PC-3 (cell line): ENCODE measurements at regions not wholly inside any gene's neighbourhood (a gene's known extent, or its start where the extent isn't known, plus 50 kb on each side); places are given as distances from the start of the nearest gene placed in this dataset.

Experiments
- ATAC-seq: fragments of 200-7000 bp; cut with Tn5 transposase; 2 replicates; pipeline ENCODE4 v1.9.1; 2020; ENCODE audit warnings: mild to moderate bottlenecking, moderate library complexity
- BruUV-seq: library from RNA; stranded (reverse); fragments of 400-500 nt; replicated peaks from 2 replicates; lab custom pipeline; 2021; lab: Mats Ljungman, UMichigan
- CTCF ChIA-PET: fragments of 300-600 bp; sonication (Branson Sonifier 250); formaldehyde crosslinking; loops from one replicate; lab custom pipeline; 2022; ENCODE audit warnings: antibody characterized with exemption; lab: Charles Lee
- POLR2A ChIA-PET: fragments of 300-600 bp; sonication (Branson Sonifier 250); formaldehyde crosslinking; loops from one replicate; lab custom pipeline; 2022; ENCODE audit warnings: antibody characterized with exemption; ENCODE audit not compliant: unreplicated experiment; lab: Charles Lee
- DNase-seq: peaks from one replicate; pipeline ENCODE4 v3.0.0-alpha.2; 2015
- H2AFZ ChIP-seq: fragments of 300-600 bp; sonication (generic); 2 replicates; pipeline ENCODE4 v1.6.0; 2016; ENCODE audit warnings: antibody characterized with exemption, low read length
- H3F3A ChIP-seq: fragments of 300-600 bp; sonication (generic); one replicate; pipeline ENCODE4 v1.6.0; 2017; ENCODE audit warnings: antibody characterized with exemption, low read length, control low read depth, mild to moderate bottlenecking; ENCODE audit not compliant: unreplicated experiment
- H3K27ac ChIP-seq: fragments of 300-600 bp; sonication (generic); 2 replicates; pipeline ENCODE4 v1.5.1; 2016; ENCODE audit warnings: mild to moderate bottlenecking, low read length
- H3K27me3 ChIP-seq: fragments of 300-600 bp; sonication (generic); 2 replicates; pipeline ENCODE4 v1.6.1; 2016; ENCODE audit warnings: low read length, mixed read lengths
- H3K36me3 ChIP-seq: fragments of 300-600 bp; sonication (generic); 2 replicates; pipeline ENCODE4 v1.6.1; 2016; ENCODE audit warnings: low read depth, mixed run types, low read length, mixed read lengths
- H3K4me1 ChIP-seq: fragments of 300-600 bp; sonication (generic); 2 replicates; pipeline ENCODE4 v1.5.1; 2016; ENCODE audit warnings: low read length; ENCODE audit not compliant: insufficient read depth
- H3K4me2 ChIP-seq: fragments of 300-600 bp; sonication (generic); 2 replicates; pipeline ENCODE4 v1.6.0; 2016; ENCODE audit warnings: low read length
- H3K4me3 ChIP-seq: fragments of 300-600 bp; sonication (generic); 2 replicates; pipeline ENCODE4 v1.5.1; 2016; ENCODE audit warnings: mild to moderate bottlenecking, low read length, mixed read lengths
- H3K79me2 ChIP-seq: fragments of 300-600 bp; sonication (generic); 2 replicates; pipeline ENCODE4 v1.6.1; 2017; ENCODE audit warnings: low read length, mixed read lengths
- H3K9ac ChIP-seq: fragments of 300-600 bp; sonication (generic); 2 replicates; pipeline ENCODE4 v1.6.0; 2016; ENCODE audit warnings: mild to moderate bottlenecking, low read length
- H3K9me2 ChIP-seq: fragments of 300-600 bp; sonication (generic); replicated peaks from 2 replicates; pipeline ENCODE4 v1.6.1; 2016; ENCODE audit warnings: mixed run types, low read length, mixed read lengths
- H3K9me3 ChIP-seq: fragments of 300-600 bp; sonication (generic); 2 replicates; pipeline ENCODE4 v1.6.1; 2016; ENCODE audit warnings: low read length, mixed read lengths
- H4K20me1 ChIP-seq: fragments of 300-600 bp; sonication (generic); 2 replicates; pipeline ENCODE4 v1.6.1; 2016; ENCODE audit warnings: low read length, mixed read lengths
- EZH2 ChIP-seq: fragments of 300-600 bp; sonication (generic); IDR thresholded peaks from one replicate; pipeline ENCODE4 v1.6.1; 2017; ENCODE audit warnings: antibody characterized with exemption, mild to moderate bottlenecking, low read length; ENCODE audit not compliant: unreplicated experiment
- EZH2phosphoT487 ChIP-seq: fragments of 300-600 bp; sonication (generic); IDR thresholded peaks from 2 replicates; pipeline ENCODE4 v1.6.1; 2018; ENCODE audit warnings: mild to moderate bottlenecking, antibody characterized with exemption, low read length, borderline replicate concordance
- intact Hi-C: fragments of 100-400 bp; cut with micrococcal nuclease; formaldehyde crosslinking; loops from 2 replicates; pipeline ENCODE4 v1.9.0; 2023
- TF ChIP-seq, protein P1 (sequence below): fragments of 300-600 bp; sonication (generic); conservative IDR thresholded peaks from 2 replicates; pipeline ENCODE4 v1.5.1; 2017; ENCODE audit warnings: antibody characterized with exemption, low read depth, mild to moderate bottlenecking, low read length

DNA sequence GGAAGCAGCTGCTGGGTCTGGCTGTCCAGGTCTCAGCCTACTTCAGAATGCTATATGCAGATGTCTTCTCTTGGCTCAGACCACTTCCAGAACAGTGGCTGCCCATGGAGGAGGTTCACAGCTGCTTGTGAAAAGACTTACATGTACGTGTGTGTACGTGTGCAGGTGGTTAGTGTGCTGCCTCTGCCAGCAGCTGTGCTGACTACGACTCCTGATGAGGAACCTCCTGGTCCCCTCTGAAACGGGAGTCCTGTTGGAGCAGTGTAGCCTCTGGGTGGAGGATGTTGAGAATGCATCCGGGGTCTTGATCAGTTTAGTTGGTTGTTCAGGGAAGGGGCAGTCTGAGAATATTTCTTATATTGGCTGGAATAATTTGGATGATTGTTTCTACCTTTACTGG lies 155.9 kb upstream of the WDR1 start:
- ATAC-seq (no peak), DNase-seq (no peak)
- ChIA-PET POLR2A (no interaction called here), CTCF (no interaction called here)
- Histone ChIP-seq H4K20me1 (no peaks in the 10 kb centered on the region), H3K27ac (no peak overlapping the region), H3K79me2 (no peaks in the 10 kb centered on the region), H3K4me2 (no peak overlapping the region), H3K27me3 (no peaks in the 10 kb centered on the region; the same call in 1 of the 2 replicates), H3K9me3 (no peaks in the 10 kb centered on the region), H3K4me3 (no peak overlapping the region), H2AFZ (no peak overlapping the region), H3F3A (no peaks in the 10 kb centered on the region), H3K9me2 (no peaks in the 10 kb centered on the region), H3K9ac (no peak overlapping the region), H3K4me1 (no peaks in the 10 kb centered on the region), H3K36me3 (no peaks in the 10 kb centered on the region)
- intact Hi-C loops, result no loop called here
- TF ChIP-seq EZH2 (no peak), EZH2phosphoT487 (no peak)
- TF ChIP-seq, protein P1, sequence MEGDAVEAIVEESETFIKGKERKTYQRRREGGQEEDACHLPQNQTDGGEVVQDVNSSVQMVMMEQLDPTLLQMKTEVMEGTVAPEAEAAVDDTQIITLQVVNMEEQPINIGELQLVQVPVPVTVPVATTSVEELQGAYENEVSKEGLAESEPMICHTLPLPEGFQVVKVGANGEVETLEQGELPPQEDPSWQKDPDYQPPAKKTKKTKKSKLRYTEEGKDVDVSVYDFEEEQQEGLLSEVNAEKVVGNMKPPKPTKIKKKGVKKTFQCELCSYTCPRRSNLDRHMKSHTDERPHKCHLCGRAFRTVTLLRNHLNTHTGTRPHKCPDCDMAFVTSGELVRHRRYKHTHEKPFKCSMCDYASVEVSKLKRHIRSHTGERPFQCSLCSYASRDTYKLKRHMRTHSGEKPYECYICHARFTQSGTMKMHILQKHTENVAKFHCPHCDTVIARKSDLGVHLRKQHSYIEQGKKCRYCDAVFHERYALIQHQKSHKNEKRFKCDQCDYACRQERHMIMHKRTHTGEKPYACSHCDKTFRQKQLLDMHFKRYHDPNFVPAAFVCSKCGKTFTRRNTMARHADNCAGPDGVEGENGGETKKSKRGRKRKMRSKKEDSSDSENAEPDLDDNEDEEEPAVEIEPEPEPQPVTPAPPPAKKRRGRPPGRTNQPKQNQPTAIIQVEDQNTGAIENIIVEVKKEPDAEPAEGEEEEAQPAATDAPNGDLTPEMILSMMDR, result no peak
- BruUV-seq, result no TSS peak

DNA sequence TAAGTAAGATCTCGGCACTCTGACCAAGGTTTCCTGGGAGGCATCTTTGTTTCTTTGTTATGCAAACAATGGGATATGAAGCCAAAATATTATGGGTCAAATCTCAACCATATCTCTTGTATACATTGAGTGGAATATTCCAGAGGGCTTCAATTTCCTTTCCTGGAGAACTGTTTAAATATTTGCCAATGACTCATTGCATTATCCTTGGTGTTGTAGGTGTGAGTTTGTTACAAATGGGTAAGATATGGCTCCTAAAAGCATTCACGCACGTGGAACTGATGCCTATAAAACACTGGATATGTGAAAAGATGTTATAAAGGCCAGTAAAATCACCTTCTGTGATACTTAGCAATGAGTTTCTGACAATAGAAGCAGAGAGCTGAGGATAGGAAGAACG lies 150.5 kb upstream of the WDR1 start:
- CTCF ChIA-PET, result no interaction called here
- Histone ChIP-seq H3K4me2 (no peak overlapping the region), H3K4me3 (no peak overlapping the region), H3K27ac (no peak overlapping the region), H4K20me1 (no peaks in the 10 kb centered on the region), H3K4me1 (no peaks in the 10 kb centered on the region), H3K9ac (no peak overlapping the region), H3K79me2 (no peaks in the 10 kb centered on the region), H3K9me2 (no peaks in the 10 kb centered on the region), H2AFZ (no peak overlapping the region), H3K27me3 (no peaks in the 10 kb centered on the region), H3K9me3 (no peaks in the 10 kb centered on the region), H3F3A (no peaks in the 10 kb centered on the region), H3K36me3 (no peaks in the 10 kb centered on the region)
- TF ChIP-seq EZH2, result no peak
- no peak for TF ChIP-seq EZH2phosphoT487
- TF ChIP-seq, protein P1, result no peak
- POLR2A ChIA-PET, result no interaction called here
- intact Hi-C loops, result no loop called here
- no TSS peak for BruUV-seq
- DNase-seq (no peak), ATAC-seq (no peak)

DNA sequence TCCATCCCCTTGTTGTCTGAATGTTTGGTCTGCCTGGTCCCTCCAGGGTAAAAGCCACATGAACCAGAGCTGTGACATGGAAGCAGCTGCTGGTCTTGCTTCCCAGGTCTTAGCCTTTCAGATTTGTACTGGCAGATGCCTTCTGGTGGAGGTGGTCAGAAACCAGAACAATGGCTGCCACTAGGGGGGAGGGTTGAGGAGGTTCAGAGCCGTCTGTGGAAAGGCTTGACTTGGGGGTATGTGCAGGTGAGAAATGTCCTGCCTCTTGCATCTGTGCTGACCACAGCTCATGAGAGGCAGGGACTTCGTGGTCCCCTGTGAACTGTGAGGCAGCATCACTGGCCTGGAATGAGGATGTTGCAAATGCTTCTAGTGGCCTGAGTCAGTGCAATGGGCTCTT lies 144.2 kb upstream of the WDR1 start:
- CTCF ChIA-PET, result no interaction called here
- no peak overlapping the region for H3K9ac ChIP-seq
- no peaks in the 10 kb centered on the region for H3K36me3 ChIP-seq
- H3K9me3 ChIP-seq, result no peaks in the 10 kb centered on the region
- DNase-seq (no peak), ATAC-seq (no peak)
- intact Hi-C loops, result no loop called here
- no peaks in the 10 kb centered on the region for H4K20me1 ChIP-seq
- TF ChIP-seq, protein P1, result no peak
- TF ChIP-seq EZH2 (no peak), EZH2phosphoT487 (no peak)
- no peaks in the 10 kb centered on the region for H3K79me2 ChIP-seq
- H3F3A ChIP-seq, result no peaks in the 10 kb centered on the region
- BruUV-seq, result no TSS peak
- no peaks in the 10 kb centered on the region for H3K27me3 ChIP-seq
- H3K4me2 ChIP-seq, result no peak overlapping the region
- H3K9me2 ChIP-seq, result no peaks in the 10 kb centered on the region
- no peaks in the 10 kb centered on the region for H3K4me1 ChIP-seq
- no peak overlapping the region for H3K4me3 ChIP-seq
- no peak overlapping the region for H2AFZ ChIP-seq
- H3K27ac ChIP-seq, result no peak overlapping the region
- POLR2A ChIA-PET, result no interaction called here
